Naive thymus-derived CD4-positive, alpha-beta T cell (primary cell): ENCODE measurements at regions not wholly inside any gene's neighbourhood (a gene's known extent, or its start where the extent isn't known, plus 50 kb on each side); places are given as distances from the start of the nearest gene placed in this dataset.
"Not testable (repeated sequence)": the region's sequence is repeated elsewhere in the genome, so short reads cannot be mapped to it uniquely, and the experiment has no call there.

ENCODE experiments used
- ATAC-seq: fragments of 150-1000 bp; cut with Tn5 transposase; 2 replicates; pipeline ENCODE4 v1.10.0; 2021; ENCODE audit warnings: mild to moderate bottlenecking, moderate library complexity
- CTCF ChIA-PET: fragments of 350-600 bp; sonication (Branson Sonifier 250); formaldehyde crosslinking; loops from one replicate; lab custom pipeline; 2021; ENCODE audit warnings: antibody characterized with exemption; lab: Charles Lee
- POLR2A ChIA-PET: fragments of 350-600 bp; sonication (Branson Sonifier 250); formaldehyde crosslinking; loops from one replicate; lab custom pipeline; 2021; ENCODE audit warnings: antibody characterized with exemption, inconsistent platforms; lab: Charles Lee
- DNase-seq, 9 donors: peaks; one replicate each; pipeline versions ENCODE4 v3.0.0 to v3.0.0-alpha.2; 2020 to 2022; ENCODE audit warnings: mixed read lengths in 1 of 9
- H3K27ac ChIP-seq: one replicate; pipeline ENCODE4 v1.7.0; 2013; ENCODE audit warnings: mild to moderate bottlenecking, low read depth, low read length, moderate library complexity
- H3K27me3 ChIP-seq, 2 donors: one replicate each; pipeline ENCODE4 v1.7.0; 2013; ENCODE audit warnings: low read length in 2 of 2, mild to moderate bottlenecking in 2 of 2, moderate library complexity in 2 of 2; ENCODE audit not compliant: control insufficient read depth in 2 of 2, insufficient read depth in 2 of 2
- H3K36me3 ChIP-seq, 3 experiments: 1 replicate in 2 of 3; 2 replicates in 1 of 3; pipeline ENCODE4 v1.7.0; 2013; ENCODE audit warnings: low read length in 3 of 3, mild to moderate bottlenecking in 3 of 3, moderate library complexity in 1 of 3; ENCODE audit not compliant: insufficient read depth in 3 of 3, control insufficient read depth in 2 of 3
- H3K4me1 ChIP-seq, 2 donors: one replicate each; pipeline ENCODE4 v1.7.0; 2013; ENCODE audit warnings: low read length in 2 of 2, mild to moderate bottlenecking in 2 of 2, moderate library complexity in 1 of 2; ENCODE audit not compliant: control insufficient read depth in 2 of 2, insufficient read depth in 2 of 2
- H3K4me3 ChIP-seq: 2 replicates; pipeline ENCODE4 v1.7.0; 2013; ENCODE audit warnings: mild to moderate bottlenecking, low read length
- H3K9me3 ChIP-seq, 3 experiments: 1 replicate in 2 of 3; 2 replicates in 1 of 3; pipeline ENCODE4 v1.7.0; 2013; ENCODE audit warnings: low read length in 3 of 3; ENCODE audit not compliant: control insufficient read depth in 2 of 3
- H3K27ac Mint-ChIP-seq, 9 donors: one replicate each; pipeline ENCODE4 v1.8.0; 2020 to 2022; ENCODE audit warnings: mixed read lengths in 9 of 9, mild to moderate bottlenecking in 8 of 9, moderate library complexity in 5 of 9, inconsistent platforms in 2 of 9
- H3K27me3 Mint-ChIP-seq, 5 donors: one replicate each; pipeline ENCODE4 v1.8.0; 2021 to 2022; ENCODE audit warnings: mixed read lengths in 5 of 5, mild to moderate bottlenecking in 1 of 5
- H3K36me3 Mint-ChIP-seq, 5 donors: one replicate each; pipeline ENCODE4 v1.8.0; 2020 to 2022; ENCODE audit warnings: mixed read lengths in 5 of 5, mild to moderate bottlenecking in 3 of 5, inconsistent platforms in 1 of 5
- H3K4me1 Mint-ChIP-seq, 7 donors: one replicate each; pipeline ENCODE4 v1.8.0; 2020 to 2022; ENCODE audit warnings: mixed read lengths in 7 of 7, mild to moderate bottlenecking in 3 of 7, inconsistent platforms in 1 of 7
- H3K4me3 Mint-ChIP-seq, 10 donors: one replicate each; pipeline ENCODE4 v1.8.0; 2020 to 2022; ENCODE audit warnings: mild to moderate bottlenecking in 10 of 10, mixed read lengths in 10 of 10, moderate library complexity in 6 of 10, inconsistent platforms in 2 of 10
- H3K9me3 Mint-ChIP-seq, 11 donors: one replicate each; pipeline ENCODE4 v1.8.0; 2020 to 2022; ENCODE audit warnings: mixed read lengths in 11 of 11, mild to moderate bottlenecking in 4 of 11, inconsistent platforms in 1 of 11, moderate library complexity in 1 of 11
- intact Hi-C, 2 donors: fragments of 100-400 bp; cut with micrococcal nuclease; formaldehyde crosslinking; loops; one replicate each; pipeline ENCODE4 v1.15.1; 2023

DNA sequence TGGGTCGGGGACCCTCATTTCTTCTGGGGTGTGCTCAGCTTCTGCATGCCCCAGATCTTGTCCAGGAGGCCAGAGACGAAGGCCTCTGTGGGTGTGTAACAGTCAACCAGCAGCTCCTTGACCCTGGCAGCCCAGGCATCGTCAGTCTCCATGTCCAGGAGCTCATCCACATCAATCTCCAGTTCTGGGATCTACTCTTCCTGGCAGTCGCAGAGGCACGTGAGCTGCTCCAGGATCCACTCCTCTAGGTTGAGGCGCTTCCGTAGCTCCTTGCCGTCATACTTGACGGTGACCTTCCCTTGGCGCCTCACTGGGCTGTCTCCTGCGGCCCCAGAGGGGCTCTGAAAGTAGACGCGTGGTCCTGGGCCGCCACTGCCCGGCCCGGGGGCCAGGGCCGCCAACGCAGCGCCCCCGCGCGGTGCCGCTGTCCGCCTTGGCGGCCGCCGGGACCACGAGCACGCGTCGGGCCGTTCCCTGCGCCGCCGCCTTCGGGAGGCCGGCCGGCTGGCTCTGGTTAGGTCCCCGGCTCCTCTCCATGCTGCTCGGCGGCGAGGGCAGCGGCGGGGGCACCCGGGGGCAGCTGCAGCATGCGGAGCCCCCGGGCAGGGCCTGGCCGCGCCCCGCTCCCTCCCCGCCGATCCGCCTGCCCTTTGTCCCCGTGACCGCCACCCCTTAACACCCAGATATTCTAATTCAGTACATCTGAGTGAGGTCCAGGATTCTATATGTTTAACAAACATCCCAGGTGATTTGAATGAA, 170.5 kb downstream of the SEPTIN7 start:
- POLR2A ChIA-PET = no interaction called here
- Histone ChIP-seq H3K9me3 (no peaks in the 10 kb centered on the region), H3K4me3 (no peak overlapping the region), H3K27me3 (peaks cover 0 to 10% of the 10 kb centered on the region in 2 donors), H3K27ac (no peak overlapping the region), H3K36me3 (no peaks in the 10 kb centered on the region), H3K4me1 (peaks cover 0 to 4% of the 10 kb centered on the region in 2 donors)
- Mint-ChIP-seq H3K4me3 (peak overlapping the region; percentile 33 to 82 (median 68)), H3K27ac (no peak overlapping the region), H3K4me1 (peaks cover 0 to 8% (median 6%) of the 10 kb centered on the region in 7 donors), H3K36me3 (peaks cover 0 to 4% (median 0%) of the 10 kb centered on the region in 5 donors), H3K9me3 (no peaks in the 10 kb centered on the region), H3K27me3 (peaks cover 16 to 52% (median 38%) of the 10 kb centered on the region in 5 donors)
- ATAC-seq (peak; percentile 54), DNase-seq (no peak)
- CTCF ChIA-PET = interaction anchor here (0.8 kb wide), 1 partner anchor 11 kb away, joined by 3 read pairs; no protein-coding TSS in a partner anchor
- intact Hi-C loops = loop anchor here in 1 of 2 donors (10.0 kb wide), 1 partner anchor 547 kb away; no protein-coding TSS in a partner anchor

GRCh38 chr7:35975851-35976454, 175.1 kb downstream of the SEPTIN7 start:
- Mint-ChIP-seq H3K36me3 (no peaks in the 10 kb centered on the region), H3K4me3 (no peak overlapping the region), H3K27me3 (peaks cover 9 to 56% (median 14%) of the 10 kb centered on the region in 5 donors), H3K4me1 (peaks cover 0 to 8% (median 6%) of the 10 kb centered on the region in 7 donors), H3K9me3 (no peaks in the 10 kb centered on the region), H3K27ac (no peak overlapping the region)
- intact Hi-C loops = loop anchor here (1.0 to 10.0 kb wide), 3 partner anchors 59 to 551 kb away; no protein-coding TSS in a partner anchor
- DNase-seq = peak in 7 of 9 donors; percentile 22 to 68 (median 58)
- Histone ChIP-seq H3K27ac (no peak overlapping the region), H3K9me3 (no peaks in the 10 kb centered on the region), H3K4me1 (peaks cover 0 to 3% of the 10 kb centered on the region in 2 donors), H3K27me3 (peaks cover 0 to 7% of the 10 kb centered on the region in 2 donors), H3K4me3 (no peak overlapping the region), H3K36me3 (no peaks in the 10 kb centered on the region)
- ChIA-PET POLR2A (no interaction called here), CTCF (interaction anchor here (0.7 to 1.4 kb wide), 8 partner anchors 57 to 316 kb away, joined by 3 to 5 read pairs (median 3); no protein-coding TSS in a partner anchor)
- peak; percentile 82 for ATAC-seq

DNA sequence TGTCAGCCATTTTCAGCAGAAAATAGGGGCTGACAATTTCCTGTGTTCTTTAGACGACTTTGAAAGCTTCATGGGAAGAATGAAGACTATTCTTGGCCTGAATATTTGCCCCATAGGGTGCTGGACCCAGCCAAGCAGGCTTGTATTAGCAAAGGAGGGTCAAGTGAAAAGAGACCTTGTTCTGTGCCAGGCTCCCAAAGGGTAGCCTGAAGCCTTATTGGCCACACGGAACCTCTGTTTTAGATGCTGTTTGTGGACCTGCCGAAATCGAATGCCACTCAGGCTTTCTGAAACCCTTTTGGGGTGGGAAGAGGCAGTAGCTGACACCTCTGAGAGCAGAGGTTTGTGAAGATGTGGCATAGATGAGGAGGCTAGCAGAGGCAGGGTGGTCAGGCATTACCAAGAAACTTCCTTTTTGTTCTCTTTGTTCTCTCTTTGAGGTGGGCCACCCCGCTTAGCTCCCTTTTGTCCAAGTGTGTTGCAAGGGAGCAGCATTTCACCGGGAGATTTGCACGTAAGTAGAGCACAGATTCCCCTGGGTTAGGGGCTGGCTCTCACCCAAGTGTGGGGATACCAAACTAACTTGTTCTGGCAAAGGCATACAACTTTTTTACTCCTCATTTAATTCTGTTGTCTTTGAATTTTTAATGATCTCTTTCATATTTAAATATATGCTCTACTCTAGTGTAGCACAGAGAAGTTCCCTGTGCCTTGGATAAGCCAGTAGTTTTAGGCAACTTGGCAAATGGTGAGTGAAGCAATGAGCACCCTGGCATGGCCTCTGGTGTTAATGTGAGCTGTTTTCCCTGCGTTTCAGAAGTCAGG, 174.0 kb upstream of the EEPD1 start:
- H3K27ac ChIP-seq, ATAC-seq, H3K4me3 Mint-ChIP-seq, POLR2A ChIA-PET, H3K9me3 ChIP-seq, H3K4me1 Mint-ChIP-seq, DNase-seq, H3K4me1 ChIP-seq, H3K4me3 ChIP-seq, H3K36me3 Mint-ChIP-seq, H3K36me3 ChIP-seq, H3K27me3 ChIP-seq, H3K9me3 Mint-ChIP-seq: not testable (repeated sequence)
- H3K27me3 Mint-ChIP-seq = peaks cover 0 to 32% (median 0%) of the 10 kb centered on the region in 5 donors
- peak overlapping the region in 1 of 9 donors; percentile 67 for H3K27ac Mint-ChIP-seq
- CTCF ChIA-PET = interaction anchor here (0.8 to 2.5 kb wide), 3 partner anchors 311 to 324 kb away, joined by 3 to 7 read pairs (median 4); no protein-coding TSS in a partner anchor
- intact Hi-C loops = loop anchor here in 1 of 2 donors (10.0 kb wide), 1 partner anchor 554 kb away; no protein-coding TSS in a partner anchor

GRCh38 chr7:35982600-35982999, 170.5 kb upstream of the EEPD1 start:
- no peak for ATAC-seq
- Histone ChIP-seq H3K9me3 (no peaks in the 10 kb centered on the region), H3K4me3 (no peak overlapping the region), H3K36me3 (no peaks in the 10 kb centered on the region), H3K27me3 (no peaks in the 10 kb centered on the region), H3K4me1 (no peaks in the 10 kb centered on the region), H3K27ac (no peak overlapping the region)
- H3K27me3 Mint-ChIP-seq = peaks cover 0 to 14% (median 0%) of the 10 kb centered on the region in 5 donors
- no peak overlapping the region for H3K4me3 Mint-ChIP-seq
- H3K36me3 Mint-ChIP-seq = no peaks in the 10 kb centered on the region
- ChIA-PET POLR2A (no interaction called here), CTCF (interaction anchor here (0.8 to 1.0 kb wide), 2 partner anchors 304 to 652 kb away, joined by 3 read pairs; no protein-coding TSS in a partner anchor)
- intact Hi-C loops = no loop called here
- no peaks in the 10 kb centered on the region for H3K4me1 Mint-ChIP-seq
- DNase-seq = no peak
- H3K9me3 Mint-ChIP-seq = no peaks in the 10 kb centered on the region
- H3K27ac Mint-ChIP-seq = no peak overlapping the region

DNA sequence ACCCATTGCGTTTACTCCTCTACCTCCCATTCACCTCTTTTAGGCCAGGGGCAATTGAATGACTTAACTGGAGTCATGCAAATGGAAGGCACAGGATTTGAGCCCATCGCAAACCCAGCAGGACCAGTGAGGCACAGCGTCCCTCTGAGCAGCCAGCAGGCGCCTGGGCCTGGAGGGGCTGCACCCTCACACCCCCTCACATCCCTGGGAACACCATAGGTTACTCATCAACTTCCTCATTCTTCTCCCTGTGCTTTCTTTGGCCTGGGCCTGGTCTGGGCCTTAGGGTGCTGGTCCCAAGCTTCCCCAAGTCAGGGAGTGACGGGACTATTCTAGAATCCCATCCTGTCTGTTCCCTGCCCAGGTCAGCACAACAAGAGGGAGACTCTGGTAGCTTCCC, 169.4 kb upstream of the EEPD1 start:
- Mint-ChIP-seq H3K27me3 (peaks cover 0 to 10% (median 0%) of the 10 kb centered on the region in 5 donors), H3K9me3 (no peaks in the 10 kb centered on the region), H3K4me1 (no peaks in the 10 kb centered on the region), H3K4me3 (no peak overlapping the region), H3K36me3 (no peaks in the 10 kb centered on the region), H3K27ac (no peak overlapping the region)
- Histone ChIP-seq H3K27ac (no peak overlapping the region), H3K9me3 (no peaks in the 10 kb centered on the region), H3K36me3 (no peaks in the 10 kb centered on the region), H3K27me3 (no peaks in the 10 kb centered on the region), H3K4me3 (no peak overlapping the region), H3K4me1 (no peaks in the 10 kb centered on the region)
- CTCF ChIA-PET = interaction anchor here (0.6 to 4.3 kb wide), 4 partner anchors 12 to 335 kb away, joined by 3 to 139 read pairs (median 8); no protein-coding TSS in a partner anchor
- POLR2A ChIA-PET = interaction anchor here (0.9 kb wide), 1 partner anchor 308 kb away, joined by 4 read pairs; no protein-coding TSS in a partner anchor
- DNase-seq = no peak
- no peak for ATAC-seq
- intact Hi-C loops = no loop called here
